ENCODE measurements at regions not wholly inside any gene's neighbourhood (a gene's known extent, or its start where the extent isn't known, plus 50 kb on each side); places are given as distances from the start of the nearest gene placed in this dataset.

- DNase-seq (ENCODE audit: low spot score), result no peak
Measured at GRCh38 chr18:59758106-59758505, 60.9 kb upstream of the CCBE1 start.

DNA sequence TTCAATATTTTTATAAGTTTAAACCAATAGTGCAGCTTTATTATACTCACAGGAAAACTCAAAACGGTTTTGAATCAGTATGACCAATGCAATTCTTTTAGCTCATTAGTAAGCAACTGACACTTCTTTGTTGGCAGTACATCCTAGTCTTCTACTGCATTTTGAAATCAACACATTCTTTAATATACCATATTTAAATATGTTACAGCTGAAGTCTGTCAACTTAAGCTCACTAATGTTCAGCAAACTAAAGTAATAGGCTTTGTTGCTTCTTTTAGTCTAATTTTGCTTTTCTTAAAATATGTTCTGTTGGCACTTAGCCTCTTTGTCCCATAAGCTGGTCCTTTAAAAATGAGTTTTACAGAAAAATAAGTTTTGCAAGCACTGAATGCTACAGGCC is 55.4 kb upstream of the CCBE1 start:
- DNase-seq (ENCODE audit: low spot score), result no peak

DNA sequence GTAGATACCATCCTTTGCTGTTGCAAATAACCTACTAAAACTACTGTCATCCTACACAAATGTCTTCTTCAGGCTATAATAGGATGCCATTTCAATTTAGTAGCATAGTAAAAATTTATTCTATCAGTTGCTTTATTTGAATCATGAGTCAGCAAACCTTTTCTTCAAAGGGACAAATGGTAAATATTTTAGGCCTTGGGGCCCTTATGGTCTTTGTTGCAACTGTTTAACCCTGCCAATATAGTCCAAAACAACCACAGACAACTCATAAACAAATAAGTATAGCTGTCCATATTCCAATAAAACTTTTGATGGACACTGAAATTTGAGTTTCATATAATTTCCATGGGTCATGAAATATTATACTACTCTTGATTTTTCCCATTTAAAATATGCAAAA is 54.0 kb upstream of the CCBE1 start:
- DNase-seq (ENCODE audit: low spot score), result no peak

DNA sequence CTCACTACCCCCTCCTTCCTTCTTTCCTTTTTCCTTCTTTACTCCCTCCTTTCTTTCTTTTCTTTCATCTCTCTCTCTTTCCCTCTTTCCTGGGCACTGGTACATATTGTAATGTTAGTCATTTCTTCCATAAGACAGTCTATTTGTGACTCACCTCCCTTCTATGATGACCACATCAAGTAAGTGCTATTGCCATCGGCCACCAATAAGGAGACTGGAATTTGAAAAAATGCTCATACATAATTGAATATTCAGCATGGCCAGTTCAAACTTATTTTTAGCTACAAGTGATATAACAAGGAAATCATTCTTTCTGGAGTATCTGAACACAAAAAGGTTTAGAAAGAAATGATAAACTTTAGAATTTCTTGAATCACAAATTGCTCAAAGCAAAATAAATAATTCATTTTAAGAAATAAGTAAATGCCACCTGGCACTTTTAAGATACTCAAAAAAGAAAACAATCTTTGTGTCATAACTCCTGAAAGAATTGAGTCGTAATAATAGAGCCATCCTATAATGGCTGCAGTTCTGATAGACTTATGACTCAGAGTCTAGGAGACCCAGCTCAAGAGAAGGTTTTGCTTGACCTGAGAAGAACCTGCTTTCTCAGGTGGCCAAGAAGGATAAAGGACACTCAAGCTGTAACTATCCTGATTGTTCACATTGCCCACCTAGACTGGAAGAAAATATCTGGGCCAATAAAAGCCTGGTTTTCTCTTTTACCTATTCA is 51.6 kb upstream of the CCBE1 start:
- DNase-seq (ENCODE audit: low spot score), result peak; percentile 50

Data from hepatic stellate cell (primary cell).